ENCODE measurements at regions not wholly inside any gene's neighbourhood (a gene's known extent, or its start where the extent isn't known, plus 50 kb on each side); places are given as distances from the start of the nearest gene placed in this dataset.

- TF ChIP-seq CTCF (IDR thresholded peaks at IDR 0.05; ENCODE audit: low read depth, low read length): no peak
- no peak overlapping the region for H3K4me3 ChIP-seq (ENCODE audit: low read depth, low read length)
These were observed 555.4 kb upstream of the EEF2KMT start for GRCh38 chr16:5653041-5653440.

- H3K4me3 ChIP-seq (ENCODE audit: low read depth, low read length): no peak overlapping the region
- no peak for TF ChIP-seq CTCF (IDR thresholded peaks at IDR 0.05; ENCODE audit: low read depth, low read length)
These were observed 552.5 kb upstream of the EEF2KMT start for GRCh38 chr16:5649762-5650743.

- no peak for TF ChIP-seq CTCF (IDR thresholded peaks at IDR 0.05; ENCODE audit: low read depth, low read length)
- no peak overlapping the region for H3K4me3 ChIP-seq (ENCODE audit: low read depth, low read length)
These were observed 549.5 kb upstream of the EEF2KMT start for GRCh38 chr16:5647051-5647450.

GRCh38 chr16:5643855-5644531, 546.4 kb upstream of the EEF2KMT start:
- no peak for TF ChIP-seq CTCF (IDR thresholded peaks at IDR 0.05; ENCODE audit: low read depth, low read length)

GRCh38 chr16:5642436-5642835, 544.8 kb upstream of the EEF2KMT start:
- H3K4me3 ChIP-seq (ENCODE audit: low read depth, low read length): no peak overlapping the region
- TF ChIP-seq CTCF (IDR thresholded peaks at IDR 0.05; ENCODE audit: low read depth, low read length): no peak

More at GRCh38 chr16:5643855-5644531, 546.4 kb upstream of the EEF2KMT start:
- H3K4me3 ChIP-seq (ENCODE audit: low read depth, low read length): no peak overlapping the region

GRCh38 chr16:5642011-5642410, 544.4 kb upstream of the EEF2KMT start:
- no peak for TF ChIP-seq CTCF (IDR thresholded peaks at IDR 0.05; ENCODE audit: low read depth, low read length)

GRCh38 chr16:5640883-5641282, 543.3 kb upstream of the EEF2KMT start:
- no peak overlapping the region for H3K4me3 ChIP-seq (ENCODE audit: low read depth, low read length)
- no peak for TF ChIP-seq CTCF (IDR thresholded peaks at IDR 0.05; ENCODE audit: low read depth, low read length)

More at GRCh38 chr16:5642011-5642410, 544.4 kb upstream of the EEF2KMT start:
- no peak overlapping the region for H3K4me3 ChIP-seq (ENCODE audit: low read depth, low read length)

Data from WI38 (cell line).